Epithelial cell of esophagus (primary cell): ENCODE measurements at regions not wholly inside any gene's neighbourhood (a gene's known extent, or its start where the extent isn't known, plus 50 kb on each side); places are given as distances from the start of the nearest gene placed in this dataset.

Experiments used
- DNase-seq: peaks from one replicate; pipeline ENCODE4 v3.0.0; 2010; ENCODE audit warnings: low read depth
- H3K4me3 ChIP-seq: 2 replicates; pipeline ENCODE4 v1.5.1; 2011; ENCODE audit warnings: mild to moderate bottlenecking, low read length, control low read depth
- CTCF ChIP-seq: IDR thresholded peaks from 2 replicates; pipeline ENCODE4 v1.5.1; 2011; ENCODE audit warnings: low read depth, mild to moderate bottlenecking, low read length, control low read depth, inconsistent platforms; ENCODE audit not compliant: insufficient read depth; ENCODE audit errors: missing control alignments

GRCh38 chr20:48057739-48058138, 272.5 kb upstream of the SULF2 start:
- no peak for TF ChIP-seq CTCF
- no peak overlapping the region for H3K4me3 ChIP-seq
- DNase-seq, result no peak

GRCh38 chr20:48057251-48057650, 272.0 kb upstream of the SULF2 start:
- TF ChIP-seq CTCF, result no peak
- DNase-seq, result no peak
- H3K4me3 ChIP-seq, result no peak overlapping the region

GRCh38 chr20:48056218-48056617, 270.9 kb upstream of the SULF2 start:
- no peak overlapping the region for H3K4me3 ChIP-seq
- no peak for TF ChIP-seq CTCF
- peak; percentile 9 for DNase-seq

- DNase-seq, result no peak
- no peak for TF ChIP-seq CTCF
- no peak overlapping the region for H3K4me3 ChIP-seq
Observed at GRCh38 chr20:48054051-48054450, 268.8 kb upstream of the SULF2 start.

GRCh38 chr20:48052475-48052835, 267.2 kb upstream of the SULF2 start:
- TF ChIP-seq CTCF, result no peak
- H3K4me3 ChIP-seq, result no peak overlapping the region
- peak; percentile 70 for DNase-seq

GRCh38 chr20:48051794-48052474, 266.7 kb upstream of the SULF2 start:
- no peak overlapping the region for H3K4me3 ChIP-seq
- TF ChIP-seq CTCF, result no peak
- DNase-seq, result peak; percentile 88

- H3K4me3 ChIP-seq, result no peak overlapping the region
- no peak for TF ChIP-seq CTCF
- no peak for DNase-seq
Observed at GRCh38 chr20:48049641-48050040, 264.4 kb upstream of the SULF2 start.
